B cell (primary cell): ENCODE measurements at regions not wholly inside any gene's neighbourhood (a gene's known extent, or its start where the extent isn't known, plus 50 kb on each side); places are given as distances from the start of the nearest gene placed in this dataset.
"Not testable (repeated sequence)": the region's sequence is repeated elsewhere in the genome, so short reads cannot be mapped to it uniquely, and the experiment has no call there.

Experiments
- CTCF ChIP-seq: fragments of 200-600 bp; IDR thresholded peaks from one replicate; pipeline ENCODE4 v1.8.0; 2022; ENCODE audit warnings: antibody characterized with exemption, mild to moderate bottlenecking
- EZH2 ChIP-seq: IDR thresholded peaks from 2 replicates; pipeline ENCODE4 v1.6.1; 2012; ENCODE audit warnings: borderline replicate concordance, low read depth, mild to moderate bottlenecking, moderate library complexity, low read length; ENCODE audit not compliant: insufficient read depth, poor library complexity, severe bottlenecking

- not testable (repeated sequence) for TF ChIP-seq EZH2, CTCF
Measured at GRCh38 chr20:47842950-47843349, 57.7 kb upstream of the SULF2 start.
